ENCODE measurements at regions not wholly inside any gene's neighbourhood (a gene's known extent, or its start where the extent isn't known, plus 50 kb on each side); places are given as distances from the start of the nearest gene placed in this dataset.

DNA sequence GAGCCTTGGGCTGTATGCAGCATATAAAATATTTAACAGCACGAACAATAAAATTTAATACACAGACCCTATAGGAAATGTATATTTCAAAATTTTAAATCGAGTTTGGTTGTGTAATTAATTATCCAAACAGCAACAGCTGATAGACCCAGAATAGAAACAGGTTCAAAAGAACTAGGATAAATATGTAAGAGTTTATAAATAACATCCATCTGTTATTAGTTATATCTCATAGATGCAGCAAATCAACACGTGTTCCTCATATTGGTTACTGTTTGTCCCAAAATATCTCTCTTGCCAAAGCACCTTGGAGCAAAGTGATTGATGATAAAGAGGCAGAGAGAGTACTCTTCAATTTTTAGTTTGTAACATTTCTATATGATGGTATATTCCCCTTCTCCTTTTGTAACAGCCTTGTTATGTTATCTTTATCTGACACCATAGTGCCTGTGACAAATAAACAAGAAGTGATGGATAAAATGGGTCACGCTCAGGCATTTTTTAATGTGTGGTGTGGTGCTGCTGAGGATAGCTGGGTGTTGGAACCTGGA is 260.6 kb upstream of the NBEA start:
- Histone ChIP-seq H3K79me1 (ENCODE audit: low read depth in 1 of 2, low read length in 2 of 2) (no peaks in the 10 kb centered on the region), H2AFZ (replicated peaks; ENCODE audit: low read length, poor library complexity) (no peak overlapping the region), H3K23ac (ENCODE audit: low read depth, low read length) (no peak overlapping the region), H3K18ac (ENCODE audit: low read depth, low read length) (no peak overlapping the region), H3K27me3 (ENCODE audit: control insufficient read depth, insufficient read depth, low read length) (no peaks in the 10 kb centered on the region), H4K5ac (ENCODE audit: low read depth, low read length) (no peak overlapping the region), H2BK20ac (ENCODE audit: low read depth, low read length) (no peak overlapping the region), H3K4me2 (ENCODE audit: low read depth, low read length) (no peak overlapping the region), H2BK5ac (ENCODE audit: low read depth, low read length, poor library complexity, severe bottlenecking) (no peak overlapping the region), H3K14ac (replicated peaks; ENCODE audit: low read depth, low read length) (no peak overlapping the region), H3K36me3 (ENCODE audit: control insufficient read depth, insufficient read depth, low read length) (no peaks in the 10 kb centered on the region), H2AK5ac (ENCODE audit: low read depth, low read length) (no peak overlapping the region), H3K9me3 (ENCODE audit: control insufficient read depth, insufficient read depth, low read length) (no peaks in the 10 kb centered on the region), H3K9ac (ENCODE audit: low read depth, low read length) (no peak overlapping the region), H3K4me1 (ENCODE audit: control insufficient read depth, insufficient read depth, low read length) (no peaks in the 10 kb centered on the region), H2BK15ac (ENCODE audit: low read depth, low read length) (no peak overlapping the region), H4K20me1 (ENCODE audit: insufficient read depth, low read length) (no peaks in the 10 kb centered on the region), H3K4ac (ENCODE audit: low read depth, low read length) (no peak overlapping the region), H2AK9ac (replicated peaks; ENCODE audit: low read depth, low read length, poor library complexity) (no peak overlapping the region), H3K9me1 (ENCODE audit: insufficient read depth, low read length) (no peaks in the 10 kb centered on the region), H3K4me3 (ENCODE audit: insufficient read depth, low read depth, low read length) (no peak overlapping the region), H3K27ac (ENCODE audit: insufficient read depth, low read length) (no peak overlapping the region), H4K91ac (ENCODE audit: insufficient read depth, low read depth, low read length) (no peak overlapping the region), H4K8ac (ENCODE audit: low read depth in 2 of 2, low read length in 2 of 2) (no peak overlapping the region), H3K56ac (ENCODE audit: extremely low read depth, insufficient read depth, low read length) (no peak overlapping the region), H2BK120ac (ENCODE audit: low read depth, low read length) (no peak overlapping the region)
- POLR2A ChIA-PET (ENCODE audit: unreplicated experiment): no interaction called here
- no TSS peak for BruUV-seq (replicated peaks)
- in situ Hi-C loops (cut with MboI; ENCODE audit: low sequenced_read_pairs) (no loop called here), intact Hi-C loops (cut with micrococcal nuclease) (no loop called here), dilution Hi-C loops (cut with HindIII; ENCODE audit: low sequenced_read_pairs, unreplicated experiment) (no loop called here)
- TF ChIP-seq, protein P1, sequence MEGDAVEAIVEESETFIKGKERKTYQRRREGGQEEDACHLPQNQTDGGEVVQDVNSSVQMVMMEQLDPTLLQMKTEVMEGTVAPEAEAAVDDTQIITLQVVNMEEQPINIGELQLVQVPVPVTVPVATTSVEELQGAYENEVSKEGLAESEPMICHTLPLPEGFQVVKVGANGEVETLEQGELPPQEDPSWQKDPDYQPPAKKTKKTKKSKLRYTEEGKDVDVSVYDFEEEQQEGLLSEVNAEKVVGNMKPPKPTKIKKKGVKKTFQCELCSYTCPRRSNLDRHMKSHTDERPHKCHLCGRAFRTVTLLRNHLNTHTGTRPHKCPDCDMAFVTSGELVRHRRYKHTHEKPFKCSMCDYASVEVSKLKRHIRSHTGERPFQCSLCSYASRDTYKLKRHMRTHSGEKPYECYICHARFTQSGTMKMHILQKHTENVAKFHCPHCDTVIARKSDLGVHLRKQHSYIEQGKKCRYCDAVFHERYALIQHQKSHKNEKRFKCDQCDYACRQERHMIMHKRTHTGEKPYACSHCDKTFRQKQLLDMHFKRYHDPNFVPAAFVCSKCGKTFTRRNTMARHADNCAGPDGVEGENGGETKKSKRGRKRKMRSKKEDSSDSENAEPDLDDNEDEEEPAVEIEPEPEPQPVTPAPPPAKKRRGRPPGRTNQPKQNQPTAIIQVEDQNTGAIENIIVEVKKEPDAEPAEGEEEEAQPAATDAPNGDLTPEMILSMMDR (conservative IDR thresholded peaks at IDR 0.05; ENCODE audit: low read depth, low read length): no peak
- TF ChIP-seq RCOR1 (IDR thresholded peaks at IDR 0.05; ENCODE audit: insufficient replicate concordance, low read length): no peak
- no peak for TF ChIP-seq NFE2L2 (IDR thresholded peaks at IDR 0.05; ENCODE audit: low read depth, low read length)
- DNase-seq: no peak
- WGBS, 2 experiments (ENCODE audit: extremely low coverage in 2 of 2, insufficient read length in 1 of 2): no CpG with 5 or more reads among the region's 4 CpGs
- CTCF ChIA-PET: no interaction called here
- no peak for ATAC-seq (ENCODE audit: low read depth)

Measured in IMR-90 (cell line).